HG03571 (cell line): ENCODE measurements at regions not wholly inside any gene's neighbourhood (a gene's known extent, or its start where the extent isn't known, plus 50 kb on each side); places are given as distances from the start of the nearest gene placed in this dataset.

Experiments
- ATAC-seq: cut with Tn5 transposase; IDR thresholded peaks from one replicate; pipeline ENCODE4 v1.9.1; 2021; ENCODE audit not compliant: unreplicated experiment

DNA sequence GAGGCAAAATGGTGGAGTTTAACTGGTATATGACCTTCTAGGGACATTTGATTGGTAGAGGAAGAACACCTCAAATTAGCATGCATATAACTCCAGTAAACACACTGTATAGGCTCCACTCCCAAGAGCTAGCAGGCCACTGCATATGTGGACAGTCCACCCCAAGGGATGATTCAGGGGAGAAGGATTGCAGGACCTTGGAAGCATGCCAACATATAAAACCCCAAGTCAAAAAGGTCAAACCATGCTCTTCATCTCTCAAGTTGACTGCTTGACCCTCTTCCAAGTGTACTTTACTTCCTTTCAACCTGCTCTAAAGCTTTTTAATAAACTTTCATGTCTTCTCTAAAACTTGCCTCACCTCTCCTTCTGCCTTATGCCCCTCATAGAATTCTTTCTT lies 459.9 kb upstream of the CCDC179 start:
- ATAC-seq, result no peak

DNA sequence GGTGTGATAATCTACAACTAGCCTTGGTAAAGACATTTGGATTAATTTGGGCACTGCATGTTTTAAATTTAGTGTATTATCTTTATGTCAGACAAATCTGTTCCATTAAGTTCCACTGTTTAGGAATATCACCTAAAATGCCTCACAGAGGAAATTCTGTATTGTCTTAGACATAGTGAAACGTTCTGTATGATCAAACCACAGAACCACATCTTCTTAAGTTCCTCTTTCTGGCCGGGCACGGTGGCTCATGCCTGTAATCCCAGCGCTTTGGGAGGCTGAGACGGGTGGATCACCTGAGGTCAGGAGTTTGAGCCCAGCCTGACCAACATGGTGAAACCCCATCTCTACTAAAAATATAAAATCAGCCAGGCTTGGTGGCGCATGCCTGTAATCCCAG lies 475.3 kb upstream of the CCDC179 start:
- peak; percentile 59 for ATAC-seq

DNA sequence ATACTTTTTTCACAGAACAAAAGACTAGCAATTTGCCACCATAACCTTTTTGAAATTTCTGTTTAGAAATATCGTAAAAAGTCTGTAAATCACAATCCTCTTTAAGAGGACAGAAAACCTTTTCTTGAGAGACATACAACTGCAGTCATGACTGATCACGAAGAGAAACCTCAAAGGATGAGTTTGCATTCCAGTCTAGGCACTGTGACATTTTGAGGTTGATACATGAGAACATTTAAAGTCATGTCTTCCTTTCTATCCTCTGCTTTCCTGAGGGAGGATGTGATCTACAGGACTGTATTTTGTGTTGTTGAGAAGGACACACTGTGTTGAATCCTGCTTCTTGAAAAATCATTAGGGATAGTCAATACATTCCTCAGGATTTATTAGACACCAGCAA lies 476.7 kb upstream of the CCDC179 start:
- ATAC-seq, result no peak

DNA sequence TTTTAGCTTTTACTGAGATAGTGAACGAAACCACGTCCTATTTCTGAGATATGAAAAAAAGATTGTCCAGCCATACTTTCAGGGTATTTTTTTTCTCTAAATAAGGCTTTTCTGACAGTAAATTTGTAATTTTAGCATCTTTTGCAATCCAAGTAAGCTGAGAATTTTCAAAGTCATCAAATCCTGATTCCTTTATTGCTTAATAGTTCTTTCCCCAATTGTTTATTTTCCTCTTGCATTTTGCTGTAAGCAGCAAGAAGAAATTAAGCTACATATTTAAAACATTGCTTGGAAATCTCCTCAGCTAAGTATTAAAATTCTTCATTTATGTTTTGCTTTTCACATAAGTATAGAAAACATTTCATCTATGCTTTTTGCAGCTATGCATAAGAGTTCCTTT lies 493.3 kb upstream of the CCDC179 start:
- no peak for ATAC-seq

DNA sequence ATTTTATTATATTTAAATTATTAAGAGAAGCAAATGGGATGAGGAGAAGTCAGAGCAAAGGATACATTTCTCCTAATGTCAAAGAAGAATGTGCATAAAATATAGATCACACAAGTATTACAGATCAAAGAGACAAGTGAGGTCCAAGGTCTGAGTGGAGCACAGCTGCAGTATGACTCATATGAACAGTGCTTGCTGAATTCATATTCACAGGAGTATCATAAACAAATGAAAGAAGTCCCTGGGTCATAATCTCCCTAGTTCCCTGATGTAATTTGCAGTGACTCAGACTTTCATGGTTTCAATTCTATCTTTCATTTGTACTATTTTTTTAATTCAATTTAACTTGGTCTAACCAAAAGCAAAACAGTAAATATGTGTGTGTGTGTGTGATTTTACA lies 499.0 kb upstream of the CCDC179 start:
- ATAC-seq, result no peak

DNA sequence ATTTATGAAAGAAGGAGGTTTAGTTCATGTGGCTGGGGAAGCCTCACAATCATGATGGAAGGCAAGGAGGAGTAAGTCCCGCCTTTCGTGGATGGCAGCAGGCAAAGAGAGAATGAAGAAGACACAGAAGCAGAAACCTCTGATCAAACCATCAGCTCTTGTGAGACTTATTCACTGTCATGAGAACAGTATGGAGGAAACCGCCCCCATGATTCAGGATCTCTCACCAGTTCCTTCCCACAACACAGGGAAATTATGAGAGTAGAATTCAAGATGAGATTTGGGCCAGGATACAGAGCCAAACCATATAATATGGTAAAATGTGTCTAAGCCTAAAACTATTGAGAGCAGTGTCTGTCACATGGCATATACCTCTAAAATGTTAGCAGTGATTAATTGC lies 503.8 kb upstream of the CCDC179 start:
- no peak for ATAC-seq

DNA sequence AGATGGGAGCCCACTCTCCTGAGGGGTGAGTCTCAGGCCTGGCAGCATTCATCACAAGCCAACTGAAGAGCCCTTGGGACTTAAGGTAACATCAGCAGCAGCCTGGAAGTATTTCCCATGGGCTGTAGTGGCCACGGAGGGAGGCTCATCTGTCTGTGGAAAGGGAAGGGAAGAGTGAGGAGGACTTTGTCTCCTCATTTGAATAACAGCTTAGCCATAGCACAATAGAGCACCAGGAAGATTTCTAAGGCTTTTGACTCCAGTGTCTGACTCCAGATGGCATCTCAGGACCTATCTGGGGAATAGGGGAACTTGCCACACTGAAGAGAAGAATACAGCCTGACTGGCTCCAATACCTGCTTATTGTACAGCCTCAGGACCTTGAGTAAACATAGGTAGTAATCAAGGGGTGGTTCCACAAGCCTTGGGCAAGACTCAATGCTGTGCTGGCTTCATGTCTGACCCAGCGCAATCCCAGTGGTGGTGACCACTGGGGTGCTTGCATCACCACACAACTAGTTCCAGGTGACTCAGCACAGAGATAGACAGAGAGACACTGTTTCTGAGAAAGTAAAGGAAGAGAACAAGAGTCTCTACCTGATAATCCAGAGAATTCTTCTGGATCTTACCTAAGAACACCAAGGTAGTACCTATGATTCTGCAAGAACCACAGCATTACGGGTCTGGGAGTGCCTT lies 510.5 kb upstream of the CCDC179 start:
- ATAC-seq, result no peak

DNA sequence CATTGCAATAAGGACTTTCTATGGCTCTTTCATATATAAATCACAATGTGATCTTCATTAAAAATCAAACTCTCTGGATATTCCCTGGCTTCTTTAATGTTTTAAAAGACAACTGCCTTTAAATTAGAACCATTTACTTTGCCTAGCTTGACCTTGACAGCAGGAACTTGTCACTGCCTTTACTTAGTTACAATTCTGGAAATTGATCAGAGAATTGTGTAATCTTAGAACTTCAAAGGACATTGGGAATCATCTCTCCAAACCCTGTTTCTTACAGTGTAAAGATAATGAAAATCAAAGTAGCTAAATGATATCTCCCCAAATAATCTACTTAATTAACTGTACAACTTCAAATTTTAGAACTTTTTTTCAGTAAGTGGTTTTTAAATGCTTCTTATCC lies 517.6 kb upstream of the CCDC179 start:
- no peak for ATAC-seq

DNA sequence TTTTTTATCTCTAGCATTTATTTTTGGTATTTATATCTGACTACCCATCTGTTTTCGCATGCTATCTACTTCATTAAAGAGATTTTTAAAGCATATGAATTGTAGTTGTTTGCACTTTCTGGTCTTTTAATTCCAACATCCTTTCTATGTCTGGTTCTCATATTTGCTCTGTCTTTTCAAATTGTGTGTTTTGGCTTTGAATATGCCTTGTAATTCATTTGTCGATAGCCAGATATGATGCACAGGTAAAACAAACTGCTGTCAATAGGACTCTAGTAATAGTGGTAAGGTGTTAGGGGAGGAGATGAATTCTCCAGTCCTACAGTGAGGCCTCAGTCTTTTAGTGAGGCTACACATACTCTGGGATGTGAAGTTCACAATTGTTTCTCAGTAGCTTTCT lies 530.8 kb upstream of the CCDC179 start:
- no peak for ATAC-seq

DNA sequence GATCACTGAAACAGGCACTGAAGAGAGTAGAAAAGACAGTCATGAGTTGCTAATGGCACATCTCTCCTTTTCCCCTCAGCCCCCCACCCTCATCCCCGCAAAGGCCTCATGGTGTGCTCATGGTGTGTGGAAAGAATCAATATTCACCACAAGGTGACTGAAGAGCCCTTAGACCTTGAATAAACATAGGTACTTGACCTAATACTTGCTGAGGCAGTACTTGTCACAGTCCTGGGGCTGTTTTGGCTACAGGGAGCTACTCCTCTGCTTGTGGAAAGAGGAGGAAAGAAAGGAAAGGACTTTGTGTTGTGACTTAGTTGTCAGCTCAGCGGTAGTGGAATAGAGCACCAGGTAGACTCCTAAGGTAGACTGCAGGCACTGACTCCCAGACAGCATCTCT lies 537.8 kb upstream of the CCDC179 start:
- ATAC-seq, result no peak

DNA sequence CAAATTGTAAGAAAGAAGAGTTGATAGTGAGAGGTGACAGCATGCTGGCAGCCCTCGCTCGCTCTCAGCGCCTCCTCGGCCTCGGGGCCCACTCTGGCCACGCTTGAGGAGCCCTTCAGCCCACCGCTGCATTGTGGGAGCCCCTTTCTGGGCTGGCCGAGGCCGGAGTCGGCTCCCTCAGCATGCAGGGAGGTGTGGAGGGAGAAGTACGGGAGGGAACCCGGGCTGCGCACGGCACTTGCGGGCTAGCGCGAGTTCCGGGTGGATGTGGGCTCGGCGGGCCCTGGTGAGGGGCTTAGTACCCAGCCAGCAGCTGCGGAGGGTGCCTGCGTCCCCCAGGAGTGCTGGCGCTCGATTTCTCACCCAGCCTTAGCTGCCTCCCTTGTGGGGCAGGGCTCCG lies 539.7 kb upstream of the CCDC179 start:
- no peak for ATAC-seq

DNA sequence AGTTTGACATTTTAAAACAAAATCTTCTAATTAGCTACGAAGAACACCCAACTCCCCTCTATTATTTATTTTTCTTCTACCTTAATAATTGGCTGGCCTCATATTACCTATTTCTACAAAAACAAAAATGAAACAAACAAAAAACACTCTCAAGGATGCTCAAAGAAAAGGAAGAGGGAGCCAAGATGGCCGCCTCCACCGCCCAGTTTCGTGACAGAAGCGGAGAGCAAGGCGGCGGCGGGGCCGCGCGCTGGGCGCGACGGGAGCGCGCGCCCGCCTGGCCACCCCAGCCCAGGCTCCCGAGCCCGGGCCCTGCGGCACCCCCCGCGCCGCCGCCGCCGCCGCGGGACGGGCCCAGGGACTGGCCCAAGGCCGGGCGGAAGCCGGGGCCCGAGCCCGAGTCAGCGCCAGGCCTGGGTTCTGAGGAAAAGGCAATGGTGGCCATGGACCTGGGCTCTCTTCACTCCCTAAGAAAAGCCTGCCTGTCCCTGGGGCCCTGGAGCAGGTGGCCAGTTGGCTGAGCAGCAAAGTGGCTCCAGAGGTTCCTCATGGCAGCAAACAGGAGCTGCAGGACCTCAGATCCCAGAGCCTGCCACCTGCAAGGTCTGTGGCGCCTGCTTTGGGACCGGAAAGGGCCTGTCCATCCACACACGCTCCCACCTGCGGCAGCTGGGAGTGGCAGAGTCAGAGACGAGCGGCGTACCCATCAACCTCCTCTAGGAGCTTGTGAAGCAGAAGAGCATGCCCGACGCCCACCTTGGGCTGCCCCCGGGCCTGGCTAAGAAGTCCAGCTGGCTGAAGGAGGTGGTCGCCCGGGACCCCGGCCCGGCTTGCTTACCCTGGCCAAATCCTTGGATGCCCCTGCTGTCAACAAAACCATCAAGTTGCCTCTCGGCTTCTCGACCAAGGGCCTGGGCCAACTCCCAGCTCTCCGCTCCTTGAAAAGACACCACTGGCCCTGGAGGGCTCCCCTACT lies 543.2 kb upstream of the CCDC179 start:
- no peak for ATAC-seq

DNA sequence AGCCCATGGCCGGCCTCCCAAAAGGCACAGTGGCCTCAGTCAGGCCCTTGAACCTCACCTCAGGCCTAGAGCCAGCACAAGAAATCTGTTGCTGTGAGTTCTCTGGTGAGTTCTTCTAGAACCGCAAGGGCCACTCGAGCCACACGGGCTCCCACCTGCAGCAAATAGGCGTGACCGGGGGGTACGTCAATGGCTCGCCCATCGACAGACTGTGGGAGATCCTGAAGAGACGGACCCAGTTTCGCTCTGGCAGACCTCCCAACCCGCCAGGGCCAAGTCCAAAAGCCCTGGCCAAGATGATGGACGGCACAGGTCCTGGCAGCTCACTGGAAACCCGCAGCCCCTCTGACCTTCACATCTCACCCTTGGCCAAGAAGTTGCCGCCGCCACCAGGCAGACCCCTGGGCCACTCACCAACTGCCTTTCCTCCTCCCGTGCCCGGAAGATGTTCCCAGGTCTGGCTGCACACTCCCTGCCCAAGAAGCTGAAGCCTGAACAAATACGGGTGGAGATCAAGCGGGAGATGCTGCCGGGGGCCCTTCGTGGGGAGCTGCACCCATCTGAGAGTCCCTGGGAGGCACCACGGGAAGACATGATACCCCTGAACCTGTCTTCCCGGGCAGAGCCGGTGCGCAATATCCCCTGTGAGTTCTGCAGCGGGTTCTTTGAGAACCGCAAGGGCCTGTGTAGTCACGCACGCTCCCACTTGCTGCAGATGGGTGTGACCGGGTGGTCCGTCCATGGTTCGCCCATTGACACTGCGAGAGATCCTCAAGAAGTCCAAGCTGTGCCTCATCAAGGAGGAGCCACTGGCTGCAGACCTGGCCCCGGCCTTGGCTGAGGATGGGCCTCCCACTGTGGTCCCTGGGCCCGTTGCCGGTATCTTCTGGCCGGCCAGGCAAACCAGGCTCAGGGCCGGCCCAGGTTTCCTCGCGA lies 544.2 kb upstream of the CCDC179 start:
- ATAC-seq, result no peak

DNA sequence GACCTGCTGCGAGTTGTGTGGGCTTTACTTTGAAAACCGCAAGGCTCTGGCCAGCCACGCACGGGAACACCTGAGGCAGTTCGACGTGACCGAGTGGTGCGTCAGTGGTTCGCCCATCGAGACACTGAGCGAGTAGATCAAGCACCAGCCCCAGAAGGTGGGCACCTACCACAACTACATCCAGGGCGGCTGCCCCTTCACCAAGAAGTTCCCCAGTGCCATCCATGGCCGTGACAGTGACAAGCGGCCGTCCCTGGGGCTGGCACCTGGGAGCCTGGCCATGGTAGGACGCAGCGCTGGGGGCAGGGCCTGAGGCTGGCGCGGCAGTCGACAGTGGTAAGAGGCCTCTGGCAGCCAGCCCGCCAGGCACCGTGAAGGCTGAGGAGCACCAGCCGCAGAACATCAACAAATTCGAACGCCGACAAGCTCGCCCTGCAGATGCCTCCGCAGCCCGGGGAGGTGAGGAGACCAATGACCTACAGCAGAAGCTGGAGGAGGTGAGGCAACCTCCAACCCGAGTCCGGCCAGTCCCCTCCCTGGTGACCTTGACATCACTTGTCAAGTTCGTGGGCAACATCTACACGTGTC lies 545.2 kb upstream of the CCDC179 start:
- no peak for ATAC-seq

DNA sequence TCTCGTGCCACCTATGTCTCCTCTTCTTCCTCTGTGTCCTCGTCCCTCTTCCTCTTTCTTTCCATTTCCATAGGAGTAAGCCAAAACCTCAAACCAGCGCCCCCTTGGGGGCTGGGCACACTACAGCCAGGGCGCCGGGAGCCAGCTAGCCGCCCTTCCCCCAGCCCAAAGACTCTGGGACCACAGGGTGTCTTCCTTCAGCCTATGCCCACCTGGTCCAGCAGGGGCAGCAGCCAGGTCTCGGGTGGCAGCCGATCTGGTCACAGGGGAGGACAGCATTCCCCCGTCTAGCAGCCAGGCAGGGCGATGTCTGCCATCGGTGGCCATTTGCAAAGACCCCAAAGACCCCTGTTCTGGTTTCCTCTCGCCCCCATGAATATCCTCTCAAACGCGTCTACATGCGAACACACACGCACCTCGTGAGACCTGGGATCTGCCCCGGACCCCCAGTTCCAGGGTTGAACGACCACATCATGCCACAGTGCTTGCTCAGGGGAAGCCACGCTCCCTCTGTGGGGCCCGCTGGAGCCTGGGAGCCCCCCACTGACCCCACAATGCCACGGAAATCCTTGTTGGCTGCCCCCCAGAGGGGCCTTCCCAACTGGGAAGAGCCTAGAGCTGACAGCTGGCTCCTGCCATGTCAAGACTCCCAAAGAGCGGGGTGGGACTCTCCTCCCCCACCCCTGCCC lies 546.0 kb upstream of the CCDC179 start:
- ATAC-seq, result no peak

DNA sequence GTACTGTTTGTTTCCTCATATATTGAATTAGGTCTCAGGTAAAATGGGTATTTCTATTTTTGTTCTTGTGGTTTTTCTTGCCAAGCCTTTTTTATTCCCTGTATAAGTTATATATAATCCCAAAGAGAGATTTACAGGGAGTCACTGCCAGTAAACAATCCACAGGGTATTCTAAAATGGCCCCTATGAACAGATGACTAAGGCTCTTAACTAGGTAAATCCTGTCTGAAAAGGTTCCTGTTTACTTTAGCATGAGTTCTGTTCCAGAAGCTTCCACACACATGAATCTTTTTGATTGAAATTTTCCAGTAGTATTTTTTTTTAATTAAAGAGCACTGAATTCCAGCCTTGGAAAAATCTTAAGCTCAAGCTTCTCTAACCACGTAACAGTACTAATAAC lies 552.8 kb upstream of the CCDC179 start:
- ATAC-seq, result no peak

DNA sequence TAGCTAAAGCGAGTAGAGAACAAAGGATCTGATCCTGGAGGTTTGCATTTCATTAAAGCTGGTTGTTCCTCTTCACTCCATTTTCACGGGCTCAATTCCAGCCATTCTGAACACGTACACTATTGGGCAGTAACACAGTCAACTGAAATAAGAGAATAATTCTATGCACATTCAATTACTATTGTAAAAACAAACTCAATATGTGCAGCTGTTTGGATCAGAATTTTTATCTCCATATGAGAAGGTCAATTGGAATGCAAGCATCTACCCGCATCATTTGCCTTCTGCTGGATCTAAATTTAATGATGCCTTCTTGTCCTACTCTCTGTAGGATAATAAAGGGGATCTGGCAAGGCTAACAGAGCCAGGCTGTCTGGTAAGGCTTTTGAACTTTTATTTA lies 562.8 kb upstream of the CCDC179 start:
- no peak for ATAC-seq

DNA sequence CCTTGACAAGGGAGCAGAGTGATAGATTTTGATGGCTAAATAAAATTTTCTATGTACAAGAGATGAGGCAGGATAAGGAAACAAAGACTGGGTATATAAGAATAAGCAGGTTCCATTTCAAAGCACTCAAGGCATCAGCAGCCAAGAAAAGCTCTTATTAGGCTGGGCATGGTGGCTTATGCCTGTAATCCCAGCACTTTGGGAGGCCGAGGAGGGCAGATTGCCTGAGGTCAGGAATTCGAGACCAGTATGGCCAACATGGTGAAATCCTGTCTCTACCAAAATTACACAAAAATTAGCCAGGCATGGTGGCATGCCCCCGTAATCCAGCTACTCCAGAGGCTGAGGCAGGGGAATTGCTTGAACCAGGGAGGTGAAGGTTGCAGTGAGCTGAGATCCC lies 563.4 kb upstream of the CCDC179 start:
- no peak for ATAC-seq

DNA sequence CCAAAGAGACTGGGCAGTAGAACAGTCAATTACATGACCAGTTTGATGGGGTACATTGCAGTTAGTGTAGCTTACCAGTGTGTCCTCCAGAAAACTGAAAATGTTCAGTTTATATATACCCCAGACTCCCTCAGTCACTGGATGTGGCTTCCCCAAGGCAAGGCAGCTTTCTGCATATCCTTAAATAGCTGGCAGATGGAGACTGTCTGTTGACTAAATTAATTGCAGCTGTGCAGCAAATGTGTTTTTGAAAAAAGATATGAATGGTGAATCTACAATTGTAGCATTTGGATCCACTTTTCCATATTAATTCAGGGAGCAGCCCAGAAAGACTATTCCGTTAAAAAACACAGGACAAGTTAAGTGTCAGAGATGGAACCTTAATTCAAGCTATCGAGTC lies 565.1 kb upstream of the CCDC179 start:
- ATAC-seq, result no peak

DNA sequence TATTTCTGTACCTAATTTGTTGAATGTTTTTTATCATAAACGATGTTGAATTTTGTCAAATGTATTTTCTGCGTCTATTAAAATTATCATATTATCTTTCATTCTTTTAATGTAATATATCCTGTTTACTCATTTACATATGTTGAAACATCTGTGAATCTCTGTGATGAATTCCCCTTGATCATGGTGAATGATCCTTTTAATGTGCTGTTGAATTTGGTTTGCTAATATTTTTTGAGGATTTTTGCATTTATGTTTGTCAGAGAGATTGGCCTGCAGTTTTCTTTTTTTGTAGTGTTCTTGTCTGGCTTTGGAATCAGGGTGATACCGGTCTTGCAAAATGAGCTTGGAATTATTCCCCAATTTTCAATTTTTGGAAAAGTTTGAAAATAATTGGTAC lies 569.3 kb upstream of the CCDC179 start:
- ATAC-seq, result no peak
